ENCODE measurements at regions not wholly inside any gene's neighbourhood (a gene's known extent, or its start where the extent isn't known, plus 50 kb on each side); places are given as distances from the start of the nearest gene placed in this dataset.

DNA sequence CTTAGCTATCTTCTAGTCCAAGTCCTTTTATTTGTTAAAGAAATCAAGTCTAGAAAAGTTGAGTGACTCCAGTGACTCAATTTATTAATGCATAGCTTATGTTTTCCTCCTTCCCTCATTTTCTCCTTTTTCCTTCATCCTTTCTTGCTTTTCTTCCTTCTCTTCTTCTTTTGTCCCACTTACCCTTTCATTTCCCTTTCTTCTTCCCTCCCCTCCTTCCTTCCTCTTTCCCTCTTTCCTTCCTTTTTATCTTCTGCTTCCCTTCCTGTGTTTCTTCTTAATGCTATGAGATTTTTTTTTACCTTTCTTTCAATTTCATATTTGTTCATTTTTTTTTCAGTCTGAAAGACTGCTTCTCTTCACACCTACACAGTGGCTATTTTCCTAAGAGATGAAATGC is 555.5 kb downstream of the PIK3C3 start:
- TF ChIP-seq EZH2phosphoT487 (IDR thresholded peaks at IDR 0.05; ENCODE audit: borderline replicate concordance, low read depth, low read length): no peak
- TF ChIP-seq, protein P1, sequence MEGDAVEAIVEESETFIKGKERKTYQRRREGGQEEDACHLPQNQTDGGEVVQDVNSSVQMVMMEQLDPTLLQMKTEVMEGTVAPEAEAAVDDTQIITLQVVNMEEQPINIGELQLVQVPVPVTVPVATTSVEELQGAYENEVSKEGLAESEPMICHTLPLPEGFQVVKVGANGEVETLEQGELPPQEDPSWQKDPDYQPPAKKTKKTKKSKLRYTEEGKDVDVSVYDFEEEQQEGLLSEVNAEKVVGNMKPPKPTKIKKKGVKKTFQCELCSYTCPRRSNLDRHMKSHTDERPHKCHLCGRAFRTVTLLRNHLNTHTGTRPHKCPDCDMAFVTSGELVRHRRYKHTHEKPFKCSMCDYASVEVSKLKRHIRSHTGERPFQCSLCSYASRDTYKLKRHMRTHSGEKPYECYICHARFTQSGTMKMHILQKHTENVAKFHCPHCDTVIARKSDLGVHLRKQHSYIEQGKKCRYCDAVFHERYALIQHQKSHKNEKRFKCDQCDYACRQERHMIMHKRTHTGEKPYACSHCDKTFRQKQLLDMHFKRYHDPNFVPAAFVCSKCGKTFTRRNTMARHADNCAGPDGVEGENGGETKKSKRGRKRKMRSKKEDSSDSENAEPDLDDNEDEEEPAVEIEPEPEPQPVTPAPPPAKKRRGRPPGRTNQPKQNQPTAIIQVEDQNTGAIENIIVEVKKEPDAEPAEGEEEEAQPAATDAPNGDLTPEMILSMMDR (conservative IDR thresholded peaks at IDR 0.05; ENCODE audit: low read length): no peak
